ENCODE measurements at regions not wholly inside any gene's neighbourhood (a gene's known extent, or its start where the extent isn't known, plus 50 kb on each side); places are given as distances from the start of the nearest gene placed in this dataset.

DNA sequence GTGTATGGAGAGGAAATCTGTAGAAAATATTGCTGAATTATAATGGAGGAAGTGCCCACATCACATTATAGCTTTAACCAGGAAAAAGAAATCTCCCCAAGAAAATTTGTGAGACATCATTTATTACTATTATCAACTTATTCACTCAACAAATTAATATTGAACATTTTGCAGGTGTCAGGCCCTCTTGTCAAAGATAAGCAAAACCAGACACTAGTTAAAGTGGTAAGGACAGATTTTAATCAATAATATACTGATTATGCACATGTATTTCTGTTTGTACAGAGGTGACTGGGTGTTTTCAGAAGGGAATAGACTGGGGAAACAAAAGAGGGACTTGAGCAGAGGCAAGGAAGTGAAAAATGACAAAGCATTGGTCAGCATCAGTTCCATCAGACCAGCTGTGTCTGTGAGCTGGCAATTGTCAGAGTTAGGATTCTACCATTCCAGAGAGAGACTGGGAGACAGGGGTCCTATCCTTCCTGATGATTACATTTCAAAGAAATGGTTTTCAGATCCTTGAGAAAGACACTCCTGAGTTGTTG lies 519.2 kb downstream of the UTRN start:
- Histone ChIP-seq H3K27ac (ENCODE audit: low read depth) (no peak overlapping the region), H3K9me2 (ENCODE audit: insufficient read depth) (no peaks in the 10 kb centered on the region), H3K4me1 (ENCODE audit: insufficient read depth) (no peaks in the 10 kb centered on the region), H3K79me2 (replicated peaks; ENCODE audit: insufficient read depth) (no peaks in the 10 kb centered on the region), H4K20me1 (replicated peaks; ENCODE audit: insufficient read depth) (0 out of 2 replicates have a peak, but pooled peaks cover 3% of the 10 kb centered on the region), H3K4me3 (no peak overlapping the region), H3K27me3 (ENCODE audit: insufficient read depth) (no peaks in the 10 kb centered on the region), H3K4me2 (no peak overlapping the region), H3F3A (replicated peaks; ENCODE audit: low read depth) (no peaks in the 10 kb centered on the region), H3K36me3 (ENCODE audit: insufficient read depth) (no peaks in the 10 kb centered on the region), H2AFZ (no peak overlapping the region)
- no peak overlapping the region for H3K4me3 Mint-ChIP-seq
- TF ChIP-seq, protein P1, sequence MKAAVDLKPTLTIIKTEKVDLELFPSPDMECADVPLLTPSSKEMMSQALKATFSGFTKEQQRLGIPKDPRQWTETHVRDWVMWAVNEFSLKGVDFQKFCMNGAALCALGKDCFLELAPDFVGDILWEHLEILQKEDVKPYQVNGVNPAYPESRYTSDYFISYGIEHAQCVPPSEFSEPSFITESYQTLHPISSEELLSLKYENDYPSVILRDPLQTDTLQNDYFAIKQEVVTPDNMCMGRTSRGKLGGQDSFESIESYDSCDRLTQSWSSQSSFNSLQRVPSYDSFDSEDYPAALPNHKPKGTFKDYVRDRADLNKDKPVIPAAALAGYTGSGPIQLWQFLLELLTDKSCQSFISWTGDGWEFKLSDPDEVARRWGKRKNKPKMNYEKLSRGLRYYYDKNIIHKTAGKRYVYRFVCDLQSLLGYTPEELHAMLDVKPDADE (IDR thresholded peaks at IDR 0.05) = no peak
- TF ChIP-seq ZNF114 (CRISPR knock-in tag; IDR thresholded peaks at IDR 0.05) = no peak
- TF ChIP-seq EZH2phosphoT487 (IDR thresholded peaks at IDR 0.05; ENCODE audit: unreplicated experiment) = no peak
- no peak for TF ChIP-seq STAT1 (IDR thresholded peaks at IDR 0.05; ENCODE audit: unreplicated experiment)
- TF ChIP-seq NANOG (IDR thresholded peaks at IDR 0.05; ENCODE audit: borderline replicate concordance) = no peak
- no peak for TF ChIP-seq ZNF331 (CRISPR knock-in tag; IDR thresholded peaks at IDR 0.05; ENCODE audit: low read depth)
- no peak for TF ChIP-seq CTCF (conservative IDR thresholded peaks at IDR 0.05; ENCODE audit: low read depth in 2 of 2)
- TF ChIP-seq CREB1 (CRISPR knock-in tag; IDR thresholded peaks at IDR 0.05; ENCODE audit: low read depth) = no peak
- no peak for TF ChIP-seq REST (IDR thresholded peaks at IDR 0.05; ENCODE audit: unreplicated experiment)
- no peaks in the 10 kb centered on the region for H3K9me3 Mint-ChIP-seq
- no peak overlapping the region for H3K27ac Mint-ChIP-seq
- DNase-seq (ENCODE audit: low spot score) (no peak), ATAC-seq (no peak)
- H3K36me3 Mint-ChIP-seq (ENCODE audit: low read depth) = no peaks in the 10 kb centered on the region
- H3K27me3 Mint-ChIP-seq (ENCODE audit: insufficient read depth, low read depth, poor library complexity) = no peaks in the 10 kb centered on the region
- H3K4me1 Mint-ChIP-seq = no peaks in the 10 kb centered on the region

- H3K4me3 ChIP-seq = no peak overlapping the region
- 0 out of 2 replicates have a peak, but pooled peaks cover 3% of the 10 kb centered on the region for H4K20me1 ChIP-seq (replicated peaks; ENCODE audit: insufficient read depth)
- H3K27ac Mint-ChIP-seq = no peak overlapping the region
- H2AFZ ChIP-seq = no peak overlapping the region
- H3K27me3 Mint-ChIP-seq (ENCODE audit: insufficient read depth, low read depth, poor library complexity) = no peaks in the 10 kb centered on the region
- H3K4me3 Mint-ChIP-seq = no peak overlapping the region
- no peaks in the 10 kb centered on the region for H3K9me3 Mint-ChIP-seq
- DNase-seq (ENCODE audit: low spot score) = no peak
- ATAC-seq = no peak
- H3K4me1 ChIP-seq (ENCODE audit: insufficient read depth) = no peaks in the 10 kb centered on the region
- no peaks in the 10 kb centered on the region for H3K79me2 ChIP-seq (replicated peaks; ENCODE audit: insufficient read depth)
- H3K36me3 Mint-ChIP-seq (ENCODE audit: low read depth) = no peaks in the 10 kb centered on the region
- no peak overlapping the region for H3K4me2 ChIP-seq
- no peaks in the 10 kb centered on the region for H3K27me3 ChIP-seq (ENCODE audit: insufficient read depth)
- no peaks in the 10 kb centered on the region for H3K4me1 Mint-ChIP-seq
- H3K36me3 ChIP-seq (ENCODE audit: insufficient read depth) = no peaks in the 10 kb centered on the region
- H3F3A ChIP-seq (replicated peaks; ENCODE audit: low read depth) = no peaks in the 10 kb centered on the region
- no peak overlapping the region for H3K27ac ChIP-seq (ENCODE audit: low read depth)
- H3K9me2 ChIP-seq (ENCODE audit: insufficient read depth) = no peaks in the 10 kb centered on the region
- TF ChIP-seq EZH2phosphoT487 (IDR thresholded peaks at IDR 0.05; ENCODE audit: unreplicated experiment) = no peak
- no peak for TF ChIP-seq EZH2 (IDR thresholded peaks at IDR 0.05; ENCODE audit: low read depth, unreplicated experiment)
- TF ChIP-seq, protein P1 (IDR thresholded peaks at IDR 0.05) = no peak
- TF ChIP-seq REST (IDR thresholded peaks at IDR 0.05; ENCODE audit: unreplicated experiment) = no peak
- no peak for TF ChIP-seq CTCF (conservative IDR thresholded peaks at IDR 0.05; ENCODE audit: low read depth in 2 of 2)
Measured at GRCh38 chr6:144805049-144805448, 519.9 kb downstream of the UTRN start.

All from GM23338 (cell line).